Stimulated activated CD8-positive, alpha-beta memory T cell treated with anti-CD3 and anti-CD28 coated beads, Interleukin-15, amount 100 ng/mL, for 1 hour (primary cell): ENCODE measurements at regions not wholly inside any gene's neighbourhood (a gene's known extent, or its start where the extent isn't known, plus 50 kb on each side); places are given as distances from the start of the nearest gene placed in this dataset.
"Not testable (repeated sequence)": the region's sequence is repeated elsewhere in the genome, so short reads cannot be mapped to it uniquely, and the experiment has no call there.

Experiments
- DNase-seq: peaks from one replicate; pipeline ENCODE4 v3.0.0-alpha.2; 2020; ENCODE audit warnings: low read depth

- not testable (repeated sequence) for DNase-seq
Measured at GRCh38 chr4:67412153-67412712, 133.1 kb downstream of the CENPC start.

- no peak for DNase-seq
Measured at GRCh38 chr4:67403342-67403741, 142.0 kb downstream of the CENPC start.

GRCh38 chr4:67401902-67402301 lies 143.4 kb downstream of the CENPC start:
- no peak for DNase-seq

- DNase-seq, result no peak
Measured at GRCh38 chr4:67397931-67398330, 147.4 kb downstream of the CENPC start.

GRCh38 chr4:67397031-67397430 lies 148.3 kb downstream of the CENPC start:
- no peak for DNase-seq

GRCh38 chr4:67396008-67396407 lies 149.3 kb downstream of the CENPC start:
- DNase-seq, result no peak

GRCh38 chr4:67394879-67395278 lies 150.4 kb downstream of the CENPC start:
- no peak for DNase-seq

GRCh38 chr4:67393699-67394281 lies 151.5 kb downstream of the CENPC start:
- DNase-seq, result no peak

GRCh38 chr4:67393007-67393406 lies 152.3 kb downstream of the CENPC start:
- DNase-seq, result no peak

- DNase-seq, result not testable (repeated sequence)
Measured at GRCh38 chr4:67381406-67381804, 163.9 kb downstream of the CENPC start.

- not testable (repeated sequence) for DNase-seq
Measured at GRCh38 chr4:67380702-67381405, 164.4 kb downstream of the CENPC start.

- no peak for DNase-seq
Measured at GRCh38 chr4:67380154-67380553, 165.1 kb downstream of the CENPC start.

- no peak for DNase-seq
Measured at GRCh38 chr4:67375291-67375690, 170.0 kb downstream of the CENPC start.

GRCh38 chr4:67371615-67372014 lies 173.7 kb downstream of the CENPC start:
- DNase-seq, result no peak

GRCh38 chr4:67366311-67366861 lies 178.9 kb downstream of the CENPC start:
- no peak for DNase-seq

GRCh38 chr4:67365661-67366245 lies 179.6 kb downstream of the CENPC start:
- no peak for DNase-seq

- no peak for DNase-seq
Measured at GRCh38 chr4:67355806-67356205, 189.5 kb downstream of the CENPC start.

GRCh38 chr4:67346654-67347053 lies 198.6 kb downstream of the CENPC start:
- DNase-seq, result no peak

GRCh38 chr4:67344594-67345380 lies 200.5 kb downstream of the CENPC start:
- DNase-seq, result no peak

- DNase-seq, result no peak
Measured at GRCh38 chr4:67343199-67343598, 202.1 kb downstream of the CENPC start.

GRCh38 chr4:67342291-67342690 lies 203.0 kb downstream of the CENPC start:
- no peak for DNase-seq

GRCh38 chr4:67333664-67334063 lies 211.6 kb downstream of the CENPC start:
- no peak for DNase-seq
